GM21390 (cell line): ENCODE measurements at regions not wholly inside any gene's neighbourhood (a gene's known extent, or its start where the extent isn't known, plus 50 kb on each side); places are given as distances from the start of the nearest gene placed in this dataset.

Experiments used
- ATAC-seq: cut with Tn5 transposase; IDR thresholded peaks from one replicate; pipeline ENCODE4 v1.9.1; 2021; ENCODE audit not compliant: unreplicated experiment

DNA sequence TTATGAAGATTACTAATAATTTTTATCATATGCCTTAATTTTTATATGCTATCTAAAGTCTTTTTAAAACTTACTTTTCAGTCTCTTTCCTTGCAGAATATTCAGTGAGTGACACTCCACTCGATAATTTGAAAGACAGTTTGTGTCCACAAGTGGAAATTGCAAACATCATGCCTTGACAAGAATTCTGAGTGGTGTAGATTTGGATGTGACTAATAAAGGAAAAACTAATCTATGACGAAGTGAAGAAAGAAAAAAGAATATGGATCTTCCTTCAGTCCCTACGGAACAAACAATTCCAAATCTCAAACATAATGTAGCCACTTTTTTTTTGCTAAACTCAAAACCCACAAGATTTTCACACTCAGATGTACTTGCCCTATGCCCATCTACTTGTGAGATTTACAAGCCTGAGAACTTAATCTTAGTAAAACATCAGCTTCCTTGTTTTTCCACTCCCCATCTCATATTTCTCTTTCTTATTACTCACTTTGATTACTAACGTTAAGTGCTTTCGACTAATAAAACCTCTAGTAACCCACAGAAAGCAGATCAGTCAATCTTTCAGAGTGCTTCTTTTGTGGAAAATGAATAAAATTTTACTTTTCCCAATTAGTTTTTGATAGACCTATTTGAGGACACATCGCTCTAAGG lies 1155.8 kb downstream of the GRIK2 start:
- no peak for ATAC-seq

DNA sequence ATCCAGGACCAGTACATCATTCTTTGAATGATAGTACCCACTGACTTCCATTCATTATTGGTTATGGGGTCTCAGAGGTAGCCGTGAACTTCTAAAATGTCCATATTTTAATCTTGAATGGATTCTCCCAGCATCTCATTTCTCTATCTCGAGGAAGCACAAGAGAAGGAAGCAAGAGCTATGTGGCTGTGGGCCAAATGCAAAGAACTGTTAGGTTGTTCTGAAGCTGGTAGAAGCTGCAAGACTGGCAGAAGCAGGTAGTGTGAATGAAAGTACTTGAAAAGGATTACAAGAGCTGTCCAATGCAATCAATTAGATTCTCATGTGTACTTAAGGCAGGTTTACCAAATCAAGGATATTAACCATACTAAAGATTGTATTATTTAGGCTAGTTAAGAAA lies 1131.8 kb downstream of the GRIK2 start:
- no peak for ATAC-seq

DNA sequence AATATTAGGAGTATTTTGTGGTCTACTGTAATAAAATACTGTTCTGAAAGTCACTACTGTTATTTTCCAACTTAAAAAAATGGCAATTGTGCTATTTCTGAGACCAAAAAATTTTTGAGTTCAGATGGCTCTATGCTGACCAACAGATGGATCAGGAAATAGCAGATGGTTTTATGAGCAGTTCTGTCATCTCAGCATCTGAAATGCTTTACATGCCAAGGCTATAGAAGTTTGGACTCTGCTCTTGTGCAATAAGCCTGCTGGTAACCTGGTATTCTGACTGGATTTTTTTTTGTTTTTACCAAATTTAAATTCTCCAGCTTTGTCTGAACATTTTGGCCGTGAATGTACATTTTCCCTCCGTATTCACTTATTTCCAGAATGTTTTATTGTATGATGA lies 1127.5 kb downstream of the GRIK2 start:
- ATAC-seq = no peak

DNA sequence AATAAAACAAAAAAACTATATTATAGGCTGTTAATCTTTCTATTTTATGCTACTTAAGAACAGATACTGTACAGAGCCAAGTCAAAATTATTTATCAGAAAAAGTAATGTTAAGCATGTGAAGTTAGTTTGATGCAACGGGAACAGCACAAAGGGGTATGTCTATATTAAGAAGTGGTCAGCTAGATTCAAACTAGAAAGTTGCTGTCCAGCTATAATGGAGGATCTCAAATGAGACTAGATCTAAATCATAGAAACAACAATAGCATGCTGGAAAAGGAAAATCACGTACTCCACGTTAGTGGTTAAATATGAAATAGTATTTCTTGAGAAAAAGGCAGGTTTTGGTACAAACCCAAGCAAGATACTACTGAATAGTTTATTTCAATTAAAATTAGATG lies 1124.0 kb downstream of the GRIK2 start:
- ATAC-seq = no peak

DNA sequence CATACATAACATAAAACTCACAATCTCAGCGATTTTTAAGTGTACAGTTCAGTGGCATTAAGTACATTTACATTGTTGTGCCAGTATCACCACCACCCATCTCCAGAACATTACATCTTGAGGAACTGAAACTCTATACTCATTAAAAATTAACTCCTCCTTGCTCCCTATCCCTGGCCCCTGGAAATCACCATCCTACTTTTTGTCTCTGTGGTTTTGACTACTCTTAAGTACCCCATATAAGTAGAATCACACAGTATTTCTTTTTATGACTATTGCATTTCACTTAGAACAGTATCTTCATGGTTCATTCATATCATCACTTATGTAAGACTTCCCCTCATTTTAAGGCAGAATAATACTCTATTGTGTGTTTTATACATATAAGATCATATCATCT lies 1108.1 kb downstream of the GRIK2 start:
- ATAC-seq = no peak

DNA sequence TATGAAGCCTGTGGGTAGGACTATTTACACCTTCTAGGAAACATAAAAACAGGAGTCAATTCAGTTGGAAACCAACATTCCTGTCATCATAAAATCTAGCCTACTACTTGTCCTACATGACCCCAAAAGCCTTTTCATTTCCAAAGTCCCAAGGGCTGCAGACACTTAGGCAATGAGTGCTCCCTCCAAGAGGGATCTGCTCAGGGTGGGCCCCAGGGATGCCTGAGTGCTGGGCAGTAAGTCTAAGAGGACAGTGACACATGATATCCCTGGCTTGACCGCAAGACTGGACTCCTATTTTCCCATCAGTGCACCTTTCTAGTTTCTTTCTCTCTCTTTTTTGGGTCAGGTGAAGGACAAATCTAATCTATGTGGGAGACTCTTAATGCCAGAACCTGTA lies 1101.3 kb downstream of the GRIK2 start:
- no peak for ATAC-seq

DNA sequence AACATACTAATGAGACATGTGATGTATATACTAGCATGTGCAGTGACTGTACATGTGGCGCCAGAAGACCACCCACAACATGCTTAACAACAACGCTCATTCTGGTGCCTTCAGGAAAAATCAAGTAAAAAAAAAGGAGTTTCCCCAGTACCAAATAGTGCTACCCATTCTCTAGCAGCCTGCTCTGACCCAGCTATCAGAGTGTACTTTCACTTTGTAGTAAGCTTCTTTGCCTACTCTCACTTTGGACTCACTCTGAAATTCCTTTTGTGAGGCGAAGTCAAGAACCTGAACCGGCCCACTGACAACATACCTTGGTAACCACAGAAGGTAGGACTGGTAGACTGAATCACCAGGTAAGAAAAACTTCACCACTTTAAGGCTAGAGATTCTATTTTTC lies 1100.0 kb downstream of the GRIK2 start:
- ATAC-seq = no peak

DNA sequence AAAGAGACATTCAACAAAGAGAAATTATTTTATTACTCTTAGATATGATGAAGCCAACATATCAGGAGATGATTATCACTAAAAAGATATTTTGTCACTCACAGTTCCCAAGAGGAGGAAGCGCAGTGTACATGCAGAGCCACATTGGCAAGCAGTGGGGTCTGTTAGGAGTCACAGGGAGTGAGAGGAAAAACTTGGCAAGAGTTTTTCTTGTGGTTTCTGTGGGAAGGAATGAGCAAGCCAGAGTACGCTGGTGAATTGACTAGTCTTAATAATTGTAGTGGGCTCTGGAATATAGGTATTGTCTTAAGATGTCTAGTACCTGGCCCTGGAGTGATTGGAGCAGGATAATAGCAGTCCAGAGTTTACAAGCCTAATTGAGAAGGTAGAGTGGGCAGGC lies 1095.2 kb downstream of the GRIK2 start:
- ATAC-seq = no peak

DNA sequence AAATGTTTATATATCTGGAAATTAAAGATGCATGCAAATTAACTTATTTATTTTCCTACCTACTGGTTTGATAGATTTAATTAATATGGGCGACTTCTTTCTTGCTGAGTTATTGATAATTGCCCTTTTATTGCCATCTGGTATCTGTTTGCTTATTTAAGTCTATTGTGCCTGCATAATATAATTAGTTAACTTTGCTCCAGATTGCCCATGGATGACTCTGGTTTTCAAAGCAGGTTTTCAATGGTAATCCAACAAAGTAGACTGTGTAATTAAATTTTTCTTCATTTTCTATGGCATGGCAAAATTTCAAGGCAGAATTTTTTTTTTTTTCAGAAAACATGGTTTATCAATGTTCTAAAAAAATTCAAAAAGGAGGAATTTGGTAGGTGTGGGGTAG lies 1092.0 kb downstream of the GRIK2 start:
- no peak for ATAC-seq

DNA sequence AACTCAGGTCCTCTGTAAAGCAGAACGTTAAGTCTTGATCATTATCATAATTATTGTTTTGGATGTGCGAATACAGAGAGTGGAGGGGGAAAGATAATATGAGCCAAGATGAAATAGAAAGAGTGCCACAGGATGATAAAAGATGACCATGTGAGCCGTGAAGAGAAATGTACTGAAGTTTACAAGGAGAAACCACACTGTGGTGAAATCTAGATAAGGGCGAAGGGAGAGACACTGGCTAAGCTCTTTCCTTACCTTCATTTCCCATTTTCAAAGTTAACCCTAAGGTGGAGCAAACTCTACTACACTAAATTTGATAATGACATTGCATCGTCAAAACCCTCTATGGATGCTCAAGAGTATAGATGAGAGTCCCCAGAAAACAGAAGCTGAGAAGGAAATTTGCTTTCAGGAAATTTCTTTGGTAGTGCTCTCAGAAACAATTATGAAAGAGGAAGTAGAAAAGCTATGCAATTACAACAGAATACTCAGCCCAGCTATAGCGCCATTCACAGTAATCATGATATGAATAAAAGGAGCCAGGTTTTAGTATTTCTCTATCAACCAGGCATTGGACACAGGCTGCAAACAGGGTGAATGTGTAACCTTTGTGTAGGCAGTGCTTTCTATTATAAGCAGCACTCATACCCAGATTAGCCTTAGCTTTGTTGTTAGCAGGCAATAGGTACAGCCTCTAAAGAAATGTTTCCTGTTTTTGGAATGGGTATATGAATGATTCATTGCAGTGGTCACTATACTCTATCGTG lies 1080.7 kb downstream of the GRIK2 start:
- ATAC-seq = no peak

DNA sequence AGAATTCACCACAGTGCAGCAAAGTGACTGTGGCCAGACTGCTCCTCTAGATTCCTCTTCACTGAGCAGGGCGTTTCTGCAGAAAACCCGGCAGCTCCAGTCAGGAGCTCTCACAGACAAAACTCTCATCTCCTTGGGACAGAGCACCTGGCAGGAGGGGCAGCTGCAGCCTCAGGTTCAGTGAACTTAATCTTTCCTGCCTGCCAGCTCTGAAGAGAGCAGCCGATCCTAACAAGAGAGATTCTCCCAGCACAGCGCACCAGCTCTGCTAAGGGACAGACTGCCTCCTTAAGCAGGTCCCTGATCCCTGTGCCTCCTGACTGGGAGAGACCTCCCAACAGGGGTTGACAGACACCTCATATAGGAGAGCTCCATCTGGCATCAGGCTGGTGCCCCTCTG lies 1065.5 kb downstream of the GRIK2 start:
- ATAC-seq = no peak

DNA sequence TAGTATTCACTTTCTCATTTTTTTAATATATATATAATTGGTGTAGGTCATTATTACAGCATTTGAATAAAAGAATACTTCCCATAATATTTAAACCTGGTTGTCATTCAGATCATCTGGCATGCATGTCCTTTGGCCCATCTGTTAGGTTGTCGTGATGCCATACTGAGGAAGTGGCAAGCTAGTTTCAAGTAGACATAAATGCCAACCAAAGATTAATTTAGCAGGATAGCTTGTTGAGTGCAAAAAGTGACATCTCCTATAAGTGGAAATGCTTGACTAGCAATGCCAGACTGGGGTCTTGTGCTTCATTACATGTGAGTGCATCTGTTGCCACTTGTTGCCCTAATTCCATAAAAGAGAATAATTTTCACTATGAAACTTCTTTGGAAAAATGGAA lies 1044.7 kb downstream of the GRIK2 start:
- ATAC-seq = no peak

DNA sequence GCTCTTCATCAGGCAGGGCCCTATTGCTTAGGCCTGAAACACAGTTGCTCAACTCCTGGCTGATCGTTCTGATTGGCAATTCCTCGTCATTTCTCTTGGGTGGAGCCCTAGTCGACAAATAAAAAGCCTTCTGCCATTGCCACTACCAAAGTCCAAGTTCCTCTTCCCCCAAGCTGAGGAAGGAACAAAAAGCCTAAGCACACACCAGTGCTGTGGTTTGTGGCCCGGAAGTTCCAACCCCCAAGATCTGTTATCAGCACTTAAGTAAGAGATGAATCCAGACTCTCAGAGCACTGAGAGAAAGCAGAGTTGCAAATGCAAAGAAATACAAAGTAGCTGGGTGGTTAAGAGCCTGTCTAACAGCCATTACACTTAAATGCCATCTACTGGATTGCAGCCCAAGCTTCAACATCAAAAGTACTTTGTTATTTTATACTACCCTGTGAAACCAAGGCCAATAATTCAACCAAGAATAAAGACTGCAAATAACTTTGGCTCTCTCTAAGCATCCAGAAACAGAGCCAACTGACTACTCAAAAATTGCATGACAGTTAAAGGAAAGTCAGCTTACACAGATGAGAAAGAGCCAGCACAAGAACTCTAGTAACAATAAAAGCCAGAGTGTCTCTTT lies 1024.0 kb downstream of the GRIK2 start:
- no peak for ATAC-seq

DNA sequence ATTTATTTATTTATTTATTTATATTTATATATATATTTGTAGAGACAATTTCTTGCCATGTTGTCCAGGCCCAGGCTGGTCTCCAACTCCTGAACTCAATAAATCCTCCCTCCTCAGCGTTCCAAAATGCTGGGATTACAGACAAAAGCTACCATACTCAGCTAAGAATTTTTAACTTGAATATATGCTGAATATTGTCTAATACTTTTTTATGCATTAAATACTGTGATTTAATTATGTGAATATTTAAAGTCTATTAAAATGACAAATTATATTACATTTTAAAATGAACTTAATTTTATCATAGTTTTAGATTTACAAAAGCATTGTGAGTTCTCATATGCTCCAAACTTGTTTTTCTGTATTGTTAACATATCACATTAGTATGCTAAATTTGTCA lies 1022.4 kb downstream of the GRIK2 start:
- ATAC-seq = no peak

DNA sequence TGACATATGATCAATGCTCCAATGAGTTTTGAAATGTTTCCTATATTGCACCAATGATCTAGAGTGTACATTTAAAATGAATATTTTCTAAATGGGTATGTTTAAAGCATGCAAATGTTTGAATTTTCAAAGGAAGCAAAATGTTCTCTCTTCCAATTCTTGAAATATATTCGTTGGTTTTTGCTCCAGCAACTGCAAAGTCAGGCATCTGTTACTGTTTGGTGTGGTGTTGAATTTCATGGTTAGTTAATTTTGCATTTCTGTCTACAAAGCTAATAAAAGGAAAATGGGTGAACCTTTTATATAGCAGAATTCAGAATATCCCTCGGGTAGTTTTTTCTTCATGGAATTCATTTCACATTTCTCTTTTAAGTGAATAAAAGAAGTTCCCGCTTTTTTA lies 1018.3 kb downstream of the GRIK2 start:
- ATAC-seq = no peak

DNA sequence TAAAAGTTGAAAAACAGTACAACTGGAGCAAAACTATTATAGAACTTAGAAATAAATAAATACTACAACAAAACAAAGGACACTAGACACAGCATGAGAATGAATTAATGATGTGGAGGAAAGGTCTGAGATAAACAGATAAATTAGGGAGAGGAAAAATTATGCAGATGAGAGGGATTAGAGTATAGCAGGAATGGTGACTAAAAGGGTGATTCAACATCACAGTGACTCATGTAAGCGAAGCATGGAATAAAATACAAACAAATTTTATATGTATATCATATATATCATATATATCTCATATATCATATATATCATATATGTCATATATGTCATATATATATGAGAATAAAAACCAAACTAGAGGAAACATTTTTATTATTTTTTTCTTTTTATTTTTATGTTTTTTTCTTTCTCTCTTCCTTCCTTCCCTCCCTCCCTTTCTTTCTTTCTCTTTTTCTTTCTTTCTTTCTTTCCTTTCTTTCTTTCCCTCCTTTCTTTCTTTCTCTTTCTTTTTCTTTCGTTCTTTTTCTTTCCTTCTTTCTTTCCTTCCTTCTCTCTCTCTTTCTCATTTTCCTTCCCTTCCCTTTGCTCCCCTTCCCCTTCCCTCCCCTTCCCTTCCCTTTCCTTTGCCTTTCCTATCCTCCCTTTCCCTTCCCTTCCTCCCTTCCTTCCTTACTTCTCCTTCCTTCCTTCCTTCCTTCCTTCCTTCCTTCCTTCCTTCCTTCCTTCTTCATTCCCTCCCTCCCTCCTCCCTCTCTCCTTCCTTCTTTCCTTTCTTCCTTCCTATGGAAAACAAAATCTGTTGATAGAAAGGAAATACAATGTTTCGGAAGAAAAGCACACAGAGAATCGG lies 1014.6 kb downstream of the GRIK2 start:
- ATAC-seq = no peak

DNA sequence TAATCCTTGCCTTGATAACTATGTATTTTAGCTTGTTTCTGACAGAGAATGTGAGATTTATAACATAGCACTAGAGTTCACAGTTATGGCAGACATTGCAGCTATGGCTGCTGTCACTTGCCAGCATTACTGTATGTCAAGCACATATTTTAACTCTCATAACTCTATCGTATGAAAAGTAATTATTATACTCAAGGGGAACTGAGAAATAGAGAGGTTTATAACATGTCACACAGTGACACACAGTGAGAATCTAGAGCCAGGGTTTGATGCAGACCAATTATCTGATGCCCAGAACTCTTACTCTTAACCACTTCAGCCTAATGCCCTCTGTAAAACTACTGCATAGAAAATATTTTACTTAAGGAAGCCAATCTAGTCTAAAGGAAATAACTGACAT lies 1012.4 kb downstream of the GRIK2 start:
- no peak for ATAC-seq

DNA sequence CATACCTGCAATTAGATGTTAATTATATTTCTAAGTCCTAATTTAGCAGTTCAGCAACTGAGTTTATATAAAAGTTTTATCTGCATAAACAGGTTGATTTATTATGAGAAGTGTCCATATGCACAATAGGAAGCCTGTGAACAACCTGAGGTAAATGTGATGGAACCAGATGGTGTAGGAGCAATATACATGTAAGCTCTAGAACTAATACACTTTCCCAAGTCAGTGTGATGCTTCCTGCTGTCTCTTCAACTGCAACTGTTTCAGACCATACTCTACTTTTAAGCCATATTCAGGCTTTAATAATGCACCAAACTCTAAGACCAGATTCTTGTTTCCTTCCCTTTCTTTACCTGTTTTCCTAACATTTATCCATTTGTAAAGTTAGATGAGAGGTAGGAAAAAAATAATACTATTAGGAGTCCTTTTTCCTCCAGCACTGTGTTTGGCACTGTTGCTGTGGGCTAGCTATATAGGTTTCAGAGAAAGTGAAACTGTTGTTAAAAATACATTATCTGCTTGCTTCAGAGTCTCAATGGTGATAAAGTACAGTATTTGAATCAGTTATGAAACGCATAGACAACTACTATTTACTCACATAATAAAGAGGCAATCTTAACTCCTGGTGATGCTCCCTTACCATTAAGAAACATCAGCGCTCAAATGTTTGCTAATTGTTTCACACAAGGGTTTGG lies 1009.3 kb downstream of the GRIK2 start:
- ATAC-seq = peak; percentile 50

DNA sequence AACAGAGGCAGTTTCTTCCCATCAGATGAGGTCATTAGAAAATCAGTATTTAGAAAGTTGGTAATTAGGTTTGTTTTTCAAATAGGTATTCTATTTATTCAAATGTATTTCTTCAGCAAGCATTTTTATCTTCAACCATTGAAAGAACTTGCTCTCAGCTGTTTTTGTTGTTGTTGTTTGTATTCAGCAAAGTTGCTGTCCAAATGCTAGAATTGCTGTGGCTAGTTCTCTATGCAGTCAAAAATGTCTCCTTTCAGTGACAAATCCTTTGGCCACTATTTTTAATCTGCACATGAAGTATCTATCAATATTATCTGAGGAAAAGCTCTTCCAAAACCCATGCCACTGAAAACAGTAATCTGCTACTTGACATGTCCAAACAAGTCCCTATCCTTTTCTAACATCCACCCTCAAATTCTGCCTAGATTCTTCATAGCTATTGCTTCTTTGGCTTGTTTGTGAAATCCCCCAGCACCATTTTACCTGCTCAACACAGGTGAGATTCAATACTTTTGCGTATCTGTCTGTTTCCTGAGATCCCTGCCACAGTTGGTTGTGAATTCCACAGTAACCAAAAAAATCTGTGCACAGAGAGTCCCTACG lies 1005.4 kb downstream of the GRIK2 start:
- ATAC-seq = no peak

DNA sequence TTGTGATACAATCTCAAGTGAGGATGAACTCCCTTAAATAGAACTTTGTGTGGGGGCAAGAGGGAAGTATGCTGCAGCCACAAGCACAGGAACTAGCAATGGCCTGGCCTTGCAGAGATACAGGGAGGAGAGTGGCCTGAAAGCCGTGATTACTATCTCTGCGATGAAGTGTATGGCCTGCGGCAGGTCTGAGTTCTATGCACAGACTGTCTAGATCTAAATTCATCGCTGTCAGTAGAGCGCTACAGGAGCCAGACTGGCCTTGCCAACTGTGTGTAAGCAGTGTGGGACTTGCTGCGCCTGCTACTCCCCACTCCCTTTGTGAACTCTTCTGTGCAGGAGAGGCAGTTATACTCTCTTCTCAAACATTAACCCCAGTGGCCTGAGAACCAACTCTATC lies 997.0 kb downstream of the GRIK2 start:
- ATAC-seq = no peak

DNA sequence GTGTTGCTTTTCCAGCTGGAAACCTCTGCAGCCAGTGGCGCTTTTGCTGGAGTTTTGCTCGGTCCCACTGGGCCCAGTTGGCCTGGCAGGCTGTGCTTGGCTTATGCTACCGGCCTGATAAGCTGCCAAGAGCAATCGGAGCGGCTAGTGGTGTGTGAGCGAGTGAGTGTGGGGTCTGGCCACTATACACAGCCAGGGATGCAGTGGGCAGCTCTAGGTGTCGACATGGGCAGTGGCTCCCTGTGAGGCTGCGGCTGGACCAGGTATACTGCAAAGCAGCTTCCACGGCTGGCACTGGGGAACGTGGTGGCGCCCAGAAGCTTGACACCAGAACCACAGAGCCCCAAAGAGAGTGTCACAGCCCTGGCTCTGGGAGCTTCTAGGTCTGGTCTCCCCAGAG lies 996.5 kb downstream of the GRIK2 start:
- no peak for ATAC-seq
